Transverse colon (tissue), 3 donors: ENCODE measurements at regions not wholly inside any gene's neighbourhood (a gene's known extent, or its start where the extent isn't known, plus 50 kb on each side); places are given as distances from the start of the nearest gene placed in this dataset.

Experiments used
- CTCF ChIP-seq, 5 experiments: fragments of 200-600 bp in 3 of 5; fragments of 450-650 bp in 2 of 5; sonication (generic) in 3 of 5; IDR thresholded peaks; 1 replicate in 2 of 5; 2 replicates in 3 of 5; pipeline ENCODE4 v1.5.1; 2016 to 2017; ENCODE audit warnings: antibody characterized with exemption in 5 of 5, inconsistent platforms in 3 of 5, mild to moderate bottlenecking in 2 of 5, moderate library complexity in 1 of 5
- POLR2A ChIP-seq: fragments of 450-650 bp; IDR thresholded peaks from one replicate; pipeline ENCODE4 v1.6.1; 2016; ENCODE audit warnings: antibody characterized with exemption, mild to moderate bottlenecking, moderate library complexity

- TF ChIP-seq POLR2A, result no peak
- TF ChIP-seq CTCF (IDR thresholded peaks at IDR 0.05), result no peak
These were observed 342.5 kb downstream of the CYRIA start for GRCh38 chr2:16323126-16323520.
